GM21528 (cell line): ENCODE measurements at regions not wholly inside any gene's neighbourhood (a gene's known extent, or its start where the extent isn't known, plus 50 kb on each side); places are given as distances from the start of the nearest gene placed in this dataset.

Source experiments
- ATAC-seq: cut with Tn5 transposase; IDR thresholded peaks from one replicate; pipeline ENCODE4 v1.9.1; 2021; ENCODE audit warnings: mild to moderate bottlenecking, moderate library complexity; ENCODE audit not compliant: unreplicated experiment, low FRiP score

GRCh38 chr15:39468331-39468730 is 112.5 kb upstream of the THBS1 start:
- no peak for ATAC-seq

GRCh38 chr15:39468828-39469227 is 112.1 kb upstream of the THBS1 start:
- ATAC-seq = no peak

GRCh38 chr15:39471785-39472574 is 108.9 kb upstream of the THBS1 start:
- no peak for ATAC-seq

GRCh38 chr15:39472621-39473297 is 108.1 kb upstream of the THBS1 start:
- no peak for ATAC-seq

- ATAC-seq = no peak
Measured at GRCh38 chr15:39473298-39473947, 107.5 kb upstream of the THBS1 start.

- no peak for ATAC-seq
Measured at GRCh38 chr15:39474657-39475056, 106.2 kb upstream of the THBS1 start.

GRCh38 chr15:39478996-39479395 is 101.9 kb upstream of the THBS1 start:
- ATAC-seq = no peak

- ATAC-seq = no peak
Measured at GRCh38 chr15:39479911-39480310, 101.0 kb upstream of the THBS1 start.

GRCh38 chr15:39482459-39482858 is 98.4 kb upstream of the THBS1 start:
- no peak for ATAC-seq

- no peak for ATAC-seq
Measured at GRCh38 chr15:39486621-39487457, 94.0 kb upstream of the THBS1 start.

GRCh38 chr15:39487458-39487735 is 93.5 kb upstream of the THBS1 start:
- ATAC-seq = no peak

- ATAC-seq = no peak
Measured at GRCh38 chr15:39488516-39488915, 92.4 kb upstream of the THBS1 start.

GRCh38 chr15:39488961-39489360 is 91.9 kb upstream of the THBS1 start:
- no peak for ATAC-seq

- no peak for ATAC-seq
Measured at GRCh38 chr15:39491115-39491885, 89.6 kb upstream of the THBS1 start.

GRCh38 chr15:39491886-39492490 is 88.9 kb upstream of the THBS1 start:
- ATAC-seq = no peak

GRCh38 chr15:39493424-39494067 is 87.3 kb upstream of the THBS1 start:
- ATAC-seq = no peak

GRCh38 chr15:39494462-39494861 is 86.4 kb upstream of the THBS1 start:
- ATAC-seq = no peak

- no peak for ATAC-seq
Measured at GRCh38 chr15:39495871-39496840, 84.7 kb upstream of the THBS1 start.
